Stomach (tissue), 8 donors: ENCODE measurements at regions not wholly inside any gene's neighbourhood (a gene's known extent, or its start where the extent isn't known, plus 50 kb on each side); places are given as distances from the start of the nearest gene placed in this dataset.
A peak's percentile ranks its signal among the peaks of the same experiment; 100 is the strongest.

ENCODE experiments used
- DNase-seq, 2 donors: peaks; one replicate each; pipeline versions ENCODE4 v3.0.0 to v3.0.0-alpha.2; 2013 to 2019
- H3K27ac ChIP-seq, 5 donors: fragments of 200-600 bp in 4 of 5; sonication (generic) in 4 of 5; one replicate each; pipeline ENCODE4 v1.5.1; 2013 to 2019; ENCODE audit warnings: mild to moderate bottlenecking in 1 of 5, moderate library complexity in 1 of 5
- H3K27me3 ChIP-seq, 3 donors: fragments of 200-600 bp; sonication (generic); one replicate each; pipeline ENCODE4 v1.5.1; 2017 to 2019; ENCODE audit warnings: mixed run types in 1 of 3
- H3K36me3 ChIP-seq, 4 donors: fragments of 200-600 bp; sonication (generic); 1 replicate in 3 of 4; 2 replicates in 1 of 4; pipeline ENCODE4 v1.5.1; 2016 to 2019
- H3K4me1 ChIP-seq, 4 donors: fragments of 200-600 bp; sonication (generic); one replicate each; pipeline ENCODE4 v1.5.1; 2016 to 2019
- H3K4me3 ChIP-seq, 4 donors: fragments of 200-600 bp; sonication (generic) in 3 of 4; one replicate each; pipeline ENCODE4 v1.5.1; 2016 to 2019; ENCODE audit warnings: mild to moderate bottlenecking in 1 of 4
- H3K9me3 ChIP-seq, 4 donors: fragments of 200-600 bp; sonication (generic); one replicate each; pipeline ENCODE4 v1.5.1; 2016 to 2019
- CTCF ChIP-seq, 7 experiments: fragments of 450-650 bp in 4 of 7; fragments of 200-600 bp in 3 of 7; sonication (generic) in 3 of 7; IDR thresholded peaks; one replicate each; pipeline ENCODE4 v1.5.1; 2016 to 2019; ENCODE audit warnings: antibody characterized with exemption in 7 of 7, control low read depth in 2 of 7, mild to moderate bottlenecking in 1 of 7
- EP300 ChIP-seq: sonication (generic); formaldehyde crosslinking; IDR thresholded peaks from one replicate; pipeline ENCODE4 v1.6.1; 2017; ENCODE audit warnings: antibody characterized with exemption
- POLR2A ChIP-seq, 4 donors: fragments of 450-650 bp; IDR thresholded peaks; one replicate each; pipeline ENCODE4 v1.6.1; 2016; ENCODE audit warnings: antibody characterized with exemption in 4 of 4, control low read depth in 2 of 4, mild to moderate bottlenecking in 1 of 4, moderate library complexity in 1 of 4
- POLR2AphosphoS5 ChIP-seq, 3 donors: sonication (generic); formaldehyde crosslinking; IDR thresholded peaks; one replicate each; pipeline ENCODE4 v1.6.1; 2016; ENCODE audit warnings: antibody characterized with exemption in 3 of 3
- WGBS, 5 donors: extraction: QIAGEN DNeasy Blood & Tissue Kit in 3 of 5; methylation state at CpG; one replicate each; pipeline versions ENCODE4 v1.1.5 to v1.1.7; 2013 to 2018; 5-methylcytosine and 5-hydroxymethylcytosine counted together
- intact Hi-C: fragments of 100-400 bp; cut with DNase I; formaldehyde crosslinking; loops from one replicate; pipeline ENCODE4 v1.15.1; 2023; ENCODE audit warnings: low total_unique reads
- donor health status: healthy with polysubstance abuse.
- donor health status: Bipolar disorder and iron deficiency.
- donor health status: healthy.

GRCh38 chr14:93861836-93862235, 65.3 kb upstream of the FAM181A start:
- H3K4me1 ChIP-seq, result peaks cover 0 to 29% (median 4%) of the 10 kb centered on the region in 4 donors
- no peak overlapping the region for H3K4me3 ChIP-seq
- intact Hi-C loops, result no loop called here
- H3K9me3 ChIP-seq, result no peaks in the 10 kb centered on the region
- TF ChIP-seq POLR2AphosphoS5 (IDR thresholded peaks at IDR 0.05) (no peak), POLR2A (IDR thresholded peaks at IDR 0.05) (no peak), CTCF (IDR thresholded peaks at IDR 0.05) (no peak), EP300 (no peak)
- peak overlapping the region; percentile 18 to 68 (median 41) for H3K27ac ChIP-seq
- DNase-seq, result no peak
- 58 to 72% (median 71%) methylated on average over 5 of the region's 5 CpGs for WGBS, 5 donors
- H3K27me3 ChIP-seq, result peaks cover 0 to 8% (median 0%) of the 10 kb centered on the region in 3 donors
- no peaks in the 10 kb centered on the region for H3K36me3 ChIP-seq

- peak; percentile 37 to 47 for DNase-seq
- Histone ChIP-seq H3K27ac (peak overlapping the region in 4 of 5 donors; percentile 23 to 71 (median 51)), H3K9me3 (no peaks in the 10 kb centered on the region), H3K36me3 (no peaks in the 10 kb centered on the region), H3K4me1 (peaks cover 0 to 30% (median 4%) of the 10 kb centered on the region in 4 donors), H3K4me3 (no peak overlapping the region), H3K27me3 (peaks cover 0 to 16% (median 6%) of the 10 kb centered on the region in 3 donors)
- intact Hi-C loops, result no loop called here
- WGBS, 5 donors, result 66 to 87% (median 76%) methylated on average over 7 of the region's 7 CpGs
- TF ChIP-seq POLR2AphosphoS5 (IDR thresholded peaks at IDR 0.05) (peak in 2 of 3 donors; percentile 25 to 66), POLR2A (IDR thresholded peaks at IDR 0.05) (no peak), CTCF (IDR thresholded peaks at IDR 0.05) (no peak), EP300 (peak; percentile 40)
Measured at GRCh38 chr14:93859957-93860356, 67.2 kb upstream of the FAM181A start.

GRCh38 chr14:93858896-93859295, 68.2 kb upstream of the FAM181A start:
- DNase-seq, result no peak
- H3K9me3 ChIP-seq, result no peaks in the 10 kb centered on the region
- WGBS, 5 donors, result 80 to 88% (median 81%) methylated on average over 17 of the region's 17 CpGs
- intact Hi-C loops, result no loop called here
- peaks cover 0 to 16% (median 6%) of the 10 kb centered on the region in 3 donors for H3K27me3 ChIP-seq
- peak overlapping the region in 3 of 5 donors; percentile 44 to 71 (median 58) for H3K27ac ChIP-seq
- no peaks in the 10 kb centered on the region for H3K36me3 ChIP-seq
- H3K4me3 ChIP-seq, result no peak overlapping the region
- TF ChIP-seq POLR2A (IDR thresholded peaks at IDR 0.05), result no peak
- TF ChIP-seq CTCF (IDR thresholded peaks at IDR 0.05), result no peak
- no peak for TF ChIP-seq POLR2AphosphoS5 (IDR thresholded peaks at IDR 0.05)
- TF ChIP-seq EP300, result no peak
- peaks cover 0 to 30% (median 4%) of the 10 kb centered on the region in 4 donors for H3K4me1 ChIP-seq

GRCh38 chr14:93857500-93858283, 69.4 kb upstream of the PRIMA1 start:
- H3K36me3 ChIP-seq, result no peaks in the 10 kb centered on the region
- H3K4me1 ChIP-seq, result peaks cover 0 to 30% (median 4%) of the 10 kb centered on the region in 4 donors
- H3K27me3 ChIP-seq, result peaks cover 0 to 16% (median 6%) of the 10 kb centered on the region in 3 donors
- peak in 1 of 2 donors; percentile 15 for DNase-seq
- no peak overlapping the region for H3K4me3 ChIP-seq
- TF ChIP-seq POLR2A (IDR thresholded peaks at IDR 0.05), result no peak
- 35 to 54% (median 52%) methylated on average over 10 to 12 of the region's 12 CpGs for WGBS, 5 donors
- intact Hi-C loops, result no loop called here
- peak overlapping the region in 3 of 5 donors; percentile 12 to 71 (median 58) for H3K27ac ChIP-seq
- no peaks in the 10 kb centered on the region for H3K9me3 ChIP-seq

- TF ChIP-seq EP300 (no peak), POLR2A (IDR thresholded peaks at IDR 0.05) (no peak), POLR2AphosphoS5 (IDR thresholded peaks at IDR 0.05) (no peak)
- peaks cover 0 to 30% (median 2%) of the 10 kb centered on the region in 4 donors for H3K4me1 ChIP-seq
- no peaks in the 10 kb centered on the region for H3K9me3 ChIP-seq
- no peak for DNase-seq
- H3K27ac ChIP-seq, result peak overlapping the region in 1 of 5 donors; percentile 71
- no peaks in the 10 kb centered on the region for H3K36me3 ChIP-seq
- 60 to 81% (median 63%) methylated on average over 4 of the region's 4 CpGs for WGBS, 5 donors
- peaks cover 0 to 16% (median 6%) of the 10 kb centered on the region in 3 donors for H3K27me3 ChIP-seq
- no peak overlapping the region for H3K4me3 ChIP-seq
- intact Hi-C loops, result no loop called here
Measured at GRCh38 chr14:93857081-93857480, 68.8 kb upstream of the PRIMA1 start.
